SK-N-SH (cell line): ENCODE measurements at regions not wholly inside any gene's neighbourhood (a gene's known extent, or its start where the extent isn't known, plus 50 kb on each side); places are given as distances from the start of the nearest gene placed in this dataset.
"Not testable (repeated sequence)": the region's sequence is repeated elsewhere in the genome, so short reads cannot be mapped to it uniquely, and the experiment has no call there.

Experiments used
- CHD2 ChIP-seq: fragments of 150-350 bp; IDR thresholded peaks from 2 replicates; pipeline ENCODE4 v1.6.1; 2018; ENCODE audit warnings: low read length; ENCODE audit not compliant: partially characterized antibody
- CTCF ChIP-seq: fragments of 200-600 bp; sonication (generic); IDR thresholded peaks from 2 replicates; pipeline ENCODE4 v1.6.1; 2017; ENCODE audit warnings: antibody characterized with exemption, mild to moderate bottlenecking, moderate library complexity
- EP300 ChIP-seq, 2 experiments: IDR thresholded peaks; 2 replicates each; pipeline versions ENCODE4 v1.4.0 to v1.6.1; 2012; ENCODE audit warnings: borderline replicate concordance in 1 of 2, low read depth in 1 of 2, low read length in 1 of 2
- GATA2 ChIP-seq: sonication (generic); formaldehyde crosslinking; IDR thresholded peaks from 2 replicates; pipeline ENCODE4 v1.5.0; 2020; ENCODE audit warnings: mild to moderate bottlenecking, missing genetic modification reagents
- JUND ChIP-seq: IDR thresholded peaks from 2 replicates; pipeline ENCODE4 v1.4.0; 2012
- MEF2A ChIP-seq: IDR thresholded peaks from 2 replicates; pipeline ENCODE4 v1.4.0; 2012; ENCODE audit warnings: low read depth, borderline replicate concordance
- NFIC ChIP-seq: IDR thresholded peaks from 2 replicates; pipeline ENCODE4 v1.4.0; 2012; ENCODE audit warnings: borderline replicate concordance
- POLR2AphosphoS5 ChIP-seq: IDR thresholded peaks from 2 replicates; pipeline ENCODE4 v1.6.1; 2012; ENCODE audit warnings: low read depth, low read length
- USF1 ChIP-seq: IDR thresholded peaks from 2 replicates; pipeline ENCODE4 v1.4.0; 2012; ENCODE audit warnings: low read depth, borderline replicate concordance
- YY1 ChIP-seq: IDR thresholded peaks from 2 replicates; pipeline ENCODE4 v1.4.0; 2012; ENCODE audit warnings: low read depth, mild to moderate bottlenecking
- TF ChIP-seq, protein P1 (sequence below): IDR thresholded peaks from 2 replicates; pipeline ENCODE4 v1.4.0; 2012; ENCODE audit warnings: low read depth

DNA sequence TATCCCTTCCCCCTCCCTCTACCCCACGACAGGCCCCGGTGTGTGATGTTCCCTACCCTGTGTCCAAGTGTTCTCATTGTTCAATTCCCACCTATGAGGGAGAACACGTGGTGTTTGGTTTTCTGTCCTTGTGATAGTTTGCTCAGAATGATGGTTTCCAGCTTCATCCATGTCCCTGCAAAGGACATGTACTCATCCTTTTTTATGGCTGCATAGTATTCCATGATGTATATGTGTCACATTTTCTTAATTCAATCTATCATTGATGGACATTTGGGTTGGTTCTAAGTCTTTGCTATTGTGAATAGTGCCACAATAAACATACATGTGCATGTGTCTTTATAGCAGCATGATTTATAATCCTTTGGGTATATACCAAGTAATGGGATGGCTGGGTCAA lies 281.4 kb downstream of the PDCD6IP start:
- TF ChIP-seq USF1; POLR2AphosphoS5; CTCF; NFIC; CHD2; EP300 (IDR thresholded peaks at IDR 0.05; ENCODE audit: borderline replicate concordance in 1 of 2, low read depth in 1 of 2, low read length in 1 of 2); GATA2 (CRISPR knock-in tag); YY1; JUND; MEF2A: not testable (repeated sequence)
- TF ChIP-seq, protein P1, sequence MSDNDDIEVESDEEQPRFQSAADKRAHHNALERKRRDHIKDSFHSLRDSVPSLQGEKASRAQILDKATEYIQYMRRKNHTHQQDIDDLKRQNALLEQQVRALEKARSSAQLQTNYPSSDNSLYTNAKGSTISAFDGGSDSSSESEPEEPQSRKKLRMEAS = not testable (repeated sequence)
